NCI-H526 (cell line): ENCODE measurements at regions not wholly inside any gene's neighbourhood (a gene's known extent, or its start where the extent isn't known, plus 50 kb on each side); places are given as distances from the start of the nearest gene placed in this dataset.
A peak's percentile ranks its signal among the peaks of the same experiment; 100 is the strongest.

ENCODE experiments used
- DNase-seq, 2 experiments: peaks; one replicate each; lab custom pipeline; 2025; lab: John Stamatoyannopoulos, UW

DNA sequence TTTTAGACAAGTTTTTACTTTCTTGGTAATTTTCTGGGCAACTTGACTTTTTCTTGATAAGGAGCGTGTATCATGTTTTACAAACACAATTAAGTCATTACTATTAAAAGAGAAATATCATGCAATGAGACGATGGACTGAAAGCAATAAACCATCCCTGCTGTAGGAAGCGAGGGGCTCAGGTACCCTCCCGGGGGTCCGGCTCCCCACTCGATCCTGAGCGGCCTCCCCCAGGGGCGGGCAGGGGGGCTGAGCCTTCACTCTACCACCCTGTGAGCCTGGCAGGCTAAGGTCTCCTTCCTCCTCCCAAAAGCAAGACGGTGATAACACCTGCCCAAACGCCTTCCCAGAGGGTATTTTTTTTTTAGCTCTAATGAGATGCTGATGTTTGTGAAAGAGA lies 51.8 kb upstream of the ADGRA1 start:
- DNase-seq, result no peak

- no peak for DNase-seq
Observed at GRCh38 chr10:133034762-133035161, 53.0 kb upstream of the ADGRA1 start.

DNA sequence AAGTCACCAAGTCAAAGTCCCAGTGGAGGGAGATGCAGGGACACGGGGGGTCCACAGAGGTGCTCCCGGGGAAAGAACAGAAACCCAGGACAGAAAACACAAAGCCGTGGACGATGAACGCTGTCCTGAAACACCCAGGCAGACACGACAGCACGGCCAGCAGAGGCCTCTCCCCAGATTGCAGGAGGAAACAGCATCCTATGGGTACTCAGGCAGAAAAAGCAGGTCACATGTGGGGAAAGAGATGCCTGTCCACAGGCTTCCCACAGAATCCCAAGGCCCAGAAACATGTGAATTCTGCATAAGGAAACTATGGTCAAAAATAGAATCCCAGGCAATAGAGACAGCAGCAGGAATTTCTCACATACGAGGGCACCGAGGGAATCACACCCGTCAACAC lies 53.6 kb upstream of the ADGRA1 start:
- no peak for DNase-seq

- DNase-seq, result no peak
Observed at GRCh38 chr10:133033742-133034048, 54.0 kb upstream of the ADGRA1 start.

GRCh38 chr10:133032976-133033741 lies 54.6 kb upstream of the ADGRA1 start:
- no peak for DNase-seq

DNA sequence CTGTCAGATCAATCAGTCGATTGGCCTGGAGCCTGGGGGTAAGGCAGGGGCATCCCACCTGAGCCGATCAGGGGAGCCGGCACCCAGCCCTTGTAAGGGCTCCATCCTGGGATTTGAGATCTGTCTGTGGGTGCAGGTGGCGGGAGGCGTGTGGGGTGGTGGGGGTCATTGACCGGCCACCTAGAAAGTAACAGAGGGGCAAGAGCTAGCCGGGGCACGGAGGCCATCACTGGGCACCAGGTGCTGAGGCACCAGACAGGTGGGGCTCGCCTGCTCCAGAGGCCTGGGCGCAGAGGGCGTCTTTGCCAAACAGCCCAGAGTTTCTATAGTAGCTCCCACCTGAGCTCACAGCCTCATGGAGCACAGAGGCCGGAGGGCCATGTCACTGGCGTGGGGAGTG lies 55.5 kb upstream of the ADGRA1 start:
- DNase-seq, result no peak

- DNase-seq, result no peak
Observed at GRCh38 chr10:133031541-133032125, 56.1 kb upstream of the ADGRA1 start.

DNA sequence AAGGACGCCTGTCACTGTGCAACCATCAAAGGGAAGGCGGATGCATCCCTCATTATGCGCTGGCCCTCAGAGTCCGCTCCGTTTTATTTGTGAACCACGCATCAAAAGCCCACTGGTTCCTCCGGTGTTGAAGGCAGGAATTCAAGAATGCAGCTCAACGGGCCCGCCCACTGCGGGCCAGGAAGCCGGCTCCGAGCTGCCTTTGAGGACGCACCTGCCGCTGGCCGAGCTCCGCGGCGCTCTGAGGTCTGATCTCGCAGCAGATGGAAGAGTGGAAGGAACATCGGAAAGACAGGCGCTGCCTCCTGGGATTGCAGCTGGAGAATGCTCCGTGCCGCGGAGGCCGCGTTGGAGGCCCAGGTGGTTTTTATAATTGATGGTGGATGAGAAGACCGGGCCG lies 56.9 kb upstream of the ADGRA1 start:
- DNase-seq, result peak in 1 of 2 experiments; percentile 66

- no peak for DNase-seq
Observed at GRCh38 chr10:133030126-133030525, 57.6 kb upstream of the ADGRA1 start.

- DNase-seq, result no peak
Observed at GRCh38 chr10:133028956-133029355, 58.8 kb upstream of the ADGRA1 start.

- DNase-seq, result no peak
Observed at GRCh38 chr10:133028158-133028557, 59.6 kb upstream of the ADGRA1 start.

GRCh38 chr10:133027482-133027881 lies 60.2 kb upstream of the ADGRA1 start:
- no peak for DNase-seq

- DNase-seq, result no peak
Observed at GRCh38 chr10:133026726-133027395, 60.9 kb upstream of the ADGRA1 start.

- no peak for DNase-seq
Observed at GRCh38 chr10:133026171-133026570, 61.6 kb upstream of the ADGRA1 start.

DNA sequence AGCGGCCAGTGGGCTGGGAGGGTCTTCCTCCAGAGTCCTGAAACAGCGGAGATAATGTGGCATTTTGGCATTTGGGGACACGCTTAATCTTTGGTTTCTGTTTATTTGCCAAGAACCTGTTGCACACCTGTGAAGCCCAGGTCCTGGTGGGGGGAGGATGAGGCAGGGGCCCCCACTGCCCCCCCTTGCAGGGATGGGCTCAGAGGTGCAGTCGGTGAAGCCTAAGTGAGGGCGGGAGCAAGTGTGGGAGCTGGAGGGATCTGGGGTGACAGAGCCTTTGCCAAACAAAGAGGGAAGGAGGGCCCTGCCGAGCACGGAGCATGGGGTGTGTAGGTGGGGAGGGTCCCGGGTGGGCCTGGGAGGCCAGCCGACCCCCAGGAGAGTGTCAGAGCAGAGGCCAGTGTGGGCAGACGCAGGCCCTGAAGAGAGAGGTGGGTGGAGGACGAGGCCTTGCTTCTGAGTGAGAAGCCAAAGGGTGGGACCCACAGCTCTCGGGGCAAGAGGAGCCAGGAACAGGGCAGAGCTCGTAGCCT lies 62.1 kb upstream of the ADGRA1 start:
- DNase-seq, result no peak

DNA sequence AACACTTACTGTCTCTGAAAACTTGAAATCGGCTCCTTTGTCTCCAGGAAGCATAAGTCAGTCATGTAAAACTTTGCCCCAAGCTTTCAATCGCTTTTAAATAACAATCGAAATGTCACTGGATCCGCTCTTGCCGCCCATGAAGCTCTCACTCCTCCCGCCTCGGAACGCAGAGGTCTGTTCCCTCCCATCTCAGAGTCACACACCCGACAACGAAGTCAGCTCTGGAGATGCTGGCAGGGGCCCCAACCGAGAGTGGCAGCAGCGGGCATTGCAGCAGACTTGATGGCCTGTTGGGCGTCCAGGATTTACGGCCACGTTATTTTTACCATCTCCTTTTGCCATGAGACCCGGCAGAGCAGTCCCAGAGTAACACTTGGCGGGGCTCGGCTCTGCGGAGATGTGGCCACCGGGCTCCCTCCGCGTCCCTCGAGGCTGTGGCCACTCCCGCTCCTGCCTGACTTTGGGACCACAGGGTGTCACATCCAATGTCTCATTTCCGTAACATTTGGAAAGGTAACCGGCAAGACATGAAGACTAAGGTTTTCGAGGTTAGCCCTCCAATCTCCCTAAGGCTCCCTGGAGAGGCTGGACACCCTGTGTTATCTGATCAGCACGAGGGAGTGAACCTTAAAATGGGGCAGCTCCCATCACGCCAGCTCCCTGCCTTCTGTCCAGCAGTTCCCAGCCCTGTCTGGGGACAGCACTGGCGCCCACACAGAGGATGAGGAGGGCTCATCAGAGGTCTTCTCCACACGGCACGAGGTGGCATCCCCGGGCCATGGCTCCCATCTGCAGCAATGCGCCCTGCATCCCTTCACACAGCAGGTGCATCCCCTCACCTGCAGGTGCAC lies 62.8 kb upstream of the ADGRA1 start:
- no peak for DNase-seq

DNA sequence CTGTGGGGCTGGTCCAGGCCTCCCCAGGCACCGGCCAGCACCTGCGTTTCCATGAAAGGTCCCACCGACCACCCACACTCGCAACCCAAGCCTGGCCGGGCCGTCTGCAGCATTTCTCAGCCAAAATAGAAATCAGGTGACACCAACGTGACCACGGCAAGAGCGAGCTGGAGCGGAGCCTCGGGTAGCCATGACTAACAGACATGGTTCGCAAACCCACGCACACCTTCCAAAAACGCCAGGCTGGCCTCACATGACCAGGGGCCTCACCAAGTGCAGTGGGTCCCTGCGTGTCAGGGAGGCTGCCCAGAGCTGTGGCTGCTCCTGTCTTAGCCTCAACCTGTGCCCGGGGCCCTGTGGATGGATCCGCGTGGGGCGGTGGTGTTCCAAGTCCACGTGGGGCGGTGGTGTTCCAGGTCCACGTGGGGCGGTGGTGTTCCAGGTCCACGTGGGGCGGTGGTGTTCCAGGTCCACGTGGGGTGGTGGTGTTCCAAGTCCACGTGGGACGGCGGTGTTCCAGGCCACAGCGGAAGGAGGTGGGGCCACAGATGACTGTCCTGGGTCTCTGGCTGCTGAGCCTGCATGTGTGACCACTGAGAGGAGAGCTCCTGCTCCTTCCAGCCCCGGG lies 64.4 kb upstream of the ADGRA1 start:
- DNase-seq, result no peak

- DNase-seq, result no peak
Observed at GRCh38 chr10:133022776-133023100, 65.0 kb upstream of the ADGRA1 start.

DNA sequence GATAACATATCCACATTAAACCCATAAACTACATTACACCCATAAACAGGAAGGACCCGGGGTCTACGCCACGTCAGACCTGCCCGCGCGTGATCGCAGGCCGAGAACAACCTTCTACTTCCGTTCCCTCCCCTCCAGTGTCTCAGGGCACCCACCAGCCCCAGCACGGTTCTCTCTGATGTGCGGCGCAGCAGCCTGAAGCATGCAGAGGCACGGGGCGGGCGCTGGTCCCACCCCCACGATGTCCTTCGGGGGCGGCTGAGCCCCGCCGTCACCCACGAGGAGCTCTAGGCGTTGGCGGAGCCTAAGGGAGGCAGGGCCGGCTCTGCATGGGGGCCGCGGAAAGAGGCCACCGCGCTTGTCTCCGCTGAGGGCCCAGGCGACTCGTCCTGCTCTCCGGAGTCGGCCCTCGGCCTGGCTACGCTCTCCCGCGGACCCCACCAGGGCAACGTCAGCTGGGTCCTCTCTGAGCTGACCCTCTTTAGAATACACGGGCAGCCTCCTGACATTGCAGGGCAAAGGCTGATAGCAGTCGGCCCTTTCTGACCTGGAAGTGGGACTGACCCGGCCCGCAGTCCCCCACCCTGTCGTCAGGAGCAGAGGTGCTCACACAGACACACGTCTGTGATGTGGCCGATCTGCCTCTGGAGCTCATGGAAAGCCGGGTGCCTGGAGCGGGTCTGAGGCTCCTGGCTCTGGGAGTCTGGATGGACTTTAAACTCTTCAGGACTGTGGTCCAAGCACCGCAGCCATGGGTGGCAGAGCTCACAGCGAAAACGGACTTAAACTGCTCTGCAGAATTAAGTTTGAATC lies 65.6 kb upstream of the ADGRA1 start:
- no peak for DNase-seq

DNA sequence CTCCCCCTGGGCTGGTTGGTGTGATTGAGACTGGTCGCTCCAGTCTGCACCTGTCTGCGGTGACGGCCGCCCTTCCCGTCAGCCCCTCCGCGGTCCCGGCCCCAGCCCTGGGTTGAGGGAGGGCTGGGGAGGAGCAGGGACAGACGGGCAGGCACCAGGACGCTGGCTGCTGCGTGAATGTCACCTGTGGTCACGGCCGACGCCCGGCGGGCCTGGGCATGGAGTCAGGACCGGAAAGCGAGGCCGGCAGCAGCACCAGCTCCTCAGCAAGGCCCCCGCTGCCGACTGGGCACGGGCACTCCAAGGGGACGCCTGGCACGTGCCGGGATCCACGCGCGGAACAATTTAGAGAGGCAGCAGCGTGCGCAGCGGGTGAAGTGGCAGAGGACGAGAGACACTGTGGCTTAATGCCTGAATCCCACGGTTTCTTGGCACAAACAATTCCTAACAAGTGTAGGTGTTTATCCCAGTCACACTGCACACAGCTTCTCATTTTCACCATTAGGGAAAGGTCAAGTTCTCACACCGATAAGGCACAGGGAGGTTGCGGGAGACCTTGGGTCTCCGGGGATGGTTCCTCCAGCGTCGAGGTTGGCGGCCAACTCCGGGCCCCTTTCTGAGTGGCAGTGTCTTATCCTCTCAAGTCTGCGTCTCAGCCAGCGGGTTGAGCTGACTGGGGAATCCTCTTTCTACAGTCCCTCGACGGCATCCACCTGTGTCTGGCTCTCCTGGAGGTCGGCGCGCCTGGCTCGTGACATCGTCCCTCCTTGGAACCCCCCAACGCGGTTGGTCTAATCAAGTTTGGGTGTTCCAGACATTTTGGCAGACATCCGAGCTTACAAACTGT lies 66.4 kb upstream of the ADGRA1 start:
- no peak for DNase-seq
